GM19023 (cell line): ENCODE measurements at regions not wholly inside any gene's neighbourhood (a gene's known extent, or its start where the extent isn't known, plus 50 kb on each side); places are given as distances from the start of the nearest gene placed in this dataset.
"Not testable (repeated sequence)": the region's sequence is repeated elsewhere in the genome, so short reads cannot be mapped to it uniquely, and the experiment has no call there.

Experiments used
- ATAC-seq: cut with Tn5 transposase; IDR thresholded peaks from one replicate; pipeline ENCODE4 v1.9.1; 2021; ENCODE audit warnings: mild to moderate bottlenecking, moderate library complexity; ENCODE audit not compliant: unreplicated experiment

- no peak for ATAC-seq
Observed at GRCh38 chr2:39998617-39999016, 219.6 kb upstream of the THUMPD2 start.

DNA sequence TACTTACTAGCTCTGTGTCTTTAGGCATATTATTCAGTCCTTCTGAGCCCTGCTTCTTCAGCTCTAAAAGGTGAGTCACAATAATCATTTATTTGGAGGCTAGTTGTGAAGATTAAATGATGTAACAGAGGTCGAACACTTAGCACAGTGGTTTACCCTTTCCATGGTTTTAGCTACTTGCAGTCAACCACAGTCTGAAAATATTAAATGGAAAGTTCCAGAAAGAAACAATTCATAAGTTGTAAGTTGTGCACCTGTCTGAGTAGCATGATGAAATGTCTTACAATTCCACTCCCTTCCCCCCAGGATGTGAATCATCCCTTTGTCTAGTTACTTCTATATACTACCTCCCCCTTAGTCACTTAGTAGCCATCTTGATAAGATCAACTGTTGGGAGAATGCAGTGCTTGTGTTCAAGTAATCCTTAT lies 217.6 kb upstream of the THUMPD2 start:
- no peak for ATAC-seq

GRCh38 chr2:39995005-39995737 lies 216.1 kb upstream of the THUMPD2 start:
- no peak for ATAC-seq

DNA sequence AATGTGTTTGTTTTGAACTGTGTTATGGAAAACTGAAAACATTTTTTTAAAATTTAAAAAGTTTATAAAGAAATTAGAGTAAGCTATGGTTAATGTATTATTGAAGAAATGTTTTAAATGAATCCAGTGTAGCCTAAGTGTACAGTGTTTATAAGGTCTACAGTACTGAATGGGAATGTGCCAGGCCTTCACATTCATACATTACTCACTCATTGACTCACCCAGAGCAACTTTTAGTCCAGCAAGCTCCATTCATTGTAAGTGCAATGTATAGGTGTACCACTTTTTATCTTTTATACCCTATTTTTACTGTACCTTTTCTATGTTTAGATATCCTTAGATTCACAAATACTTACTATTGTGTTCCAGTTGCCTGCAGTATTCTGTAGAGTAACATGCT lies 215.1 kb upstream of the THUMPD2 start:
- no peak for ATAC-seq

DNA sequence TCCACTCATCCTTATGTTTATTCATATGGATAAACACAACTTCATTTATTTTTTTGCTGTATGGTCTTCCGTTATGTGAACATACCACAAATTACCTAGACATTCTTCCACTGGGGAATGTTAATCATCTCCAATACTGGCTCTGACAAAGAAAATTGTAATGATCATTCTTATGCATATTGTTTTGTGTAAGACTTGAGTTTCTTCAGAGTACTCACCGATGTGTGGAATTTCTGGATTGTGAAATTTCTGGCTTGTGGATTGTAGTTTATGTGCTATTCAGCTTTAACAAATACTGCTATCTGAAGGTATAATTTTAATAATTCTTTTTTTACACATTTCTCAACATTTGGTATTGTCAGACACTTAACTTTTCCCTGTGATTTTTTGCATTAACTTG lies 212.2 kb upstream of the THUMPD2 start:
- ATAC-seq, result no peak

GRCh38 chr2:39990335-39990900 lies 211.4 kb upstream of the THUMPD2 start:
- ATAC-seq, result no peak

DNA sequence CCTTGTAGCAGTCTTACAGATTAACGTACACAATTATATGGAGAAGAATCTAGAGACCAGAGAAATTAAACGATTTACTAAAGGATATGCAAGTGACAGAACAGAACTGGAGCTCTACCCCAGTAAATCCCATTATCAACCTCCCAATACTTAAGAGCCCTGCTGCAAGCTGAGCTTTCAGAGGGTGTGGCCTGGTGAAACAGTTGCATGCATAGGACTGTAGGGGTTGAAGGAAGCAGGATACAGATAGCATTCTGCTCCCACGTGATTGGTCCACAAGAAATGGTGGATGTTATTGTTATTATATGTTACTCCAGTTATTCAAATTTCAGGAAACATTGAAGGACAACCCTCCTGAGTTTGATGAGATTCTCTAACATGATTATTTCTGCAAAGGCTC lies 210.8 kb upstream of the THUMPD2 start:
- no peak for ATAC-seq

GRCh38 chr2:39981883-39982311 lies 202.8 kb upstream of the THUMPD2 start:
- ATAC-seq, result no peak

- no peak for ATAC-seq
Observed at GRCh38 chr2:39975476-39976020, 196.5 kb upstream of the THUMPD2 start.

- ATAC-seq, result no peak
Observed at GRCh38 chr2:39968037-39968436, 189.0 kb upstream of the THUMPD2 start.

GRCh38 chr2:39960681-39961080 lies 181.6 kb upstream of the THUMPD2 start:
- ATAC-seq, result not testable (repeated sequence)

GRCh38 chr2:39954346-39954745 lies 175.3 kb upstream of the THUMPD2 start:
- no peak for ATAC-seq

DNA sequence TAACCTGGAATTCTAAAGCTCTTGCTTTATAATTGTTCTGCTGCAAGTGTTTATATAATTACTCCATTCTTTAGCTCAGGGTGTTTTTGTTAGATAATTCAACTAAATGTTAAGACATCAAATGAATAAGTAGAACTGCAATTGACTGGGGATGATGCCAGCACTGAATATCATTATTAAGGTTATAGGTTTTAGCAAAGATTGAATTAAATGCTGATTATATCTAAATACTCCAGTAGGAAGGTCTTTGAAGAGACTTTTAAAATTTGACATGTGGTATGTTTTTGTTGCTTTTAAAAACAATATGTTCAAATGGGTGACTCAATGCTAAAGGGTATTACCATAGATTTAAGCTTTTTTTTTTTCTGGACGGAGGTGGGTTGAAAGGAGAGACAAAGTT lies 170.1 kb upstream of the THUMPD2 start:
- no peak for ATAC-seq

GRCh38 chr2:39948016-39948719 lies 169.1 kb upstream of the THUMPD2 start:
- no peak for ATAC-seq

DNA sequence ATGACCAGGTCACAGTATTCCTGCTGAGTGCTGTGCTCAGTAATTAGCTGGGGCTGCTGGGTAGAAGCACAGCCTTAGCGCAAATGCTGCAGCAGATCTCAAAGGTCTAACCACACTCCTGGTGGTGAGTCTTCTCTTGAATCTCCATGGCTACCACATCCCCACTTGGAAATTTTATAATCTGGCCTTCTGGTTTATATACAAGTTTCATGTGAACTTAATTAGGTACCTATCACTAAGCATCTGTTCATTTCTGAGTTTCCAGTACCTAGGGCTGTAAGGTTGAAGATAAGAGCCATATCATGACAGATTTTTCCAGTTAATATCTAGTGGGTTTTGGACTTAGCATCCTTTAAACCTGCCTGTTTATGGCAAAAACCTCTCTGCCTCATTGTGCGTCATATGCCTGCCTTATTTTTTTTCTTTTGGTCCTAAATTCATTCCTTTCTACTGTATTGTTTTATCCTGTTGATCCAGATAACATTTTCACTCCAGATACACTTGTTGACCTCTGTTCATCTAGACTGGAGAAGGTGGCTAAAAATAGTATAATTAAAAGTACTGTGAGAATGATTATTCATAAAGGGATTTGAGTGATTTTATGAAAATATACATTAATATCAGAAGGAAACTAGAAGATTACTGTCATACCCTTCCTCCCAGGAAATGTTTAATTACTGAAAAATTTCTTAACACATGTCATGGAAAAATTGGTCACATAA lies 168.4 kb upstream of the THUMPD2 start:
- ATAC-seq, result no peak

GRCh38 chr2:39942950-39943349 lies 163.9 kb upstream of the THUMPD2 start:
- ATAC-seq, result no peak

DNA sequence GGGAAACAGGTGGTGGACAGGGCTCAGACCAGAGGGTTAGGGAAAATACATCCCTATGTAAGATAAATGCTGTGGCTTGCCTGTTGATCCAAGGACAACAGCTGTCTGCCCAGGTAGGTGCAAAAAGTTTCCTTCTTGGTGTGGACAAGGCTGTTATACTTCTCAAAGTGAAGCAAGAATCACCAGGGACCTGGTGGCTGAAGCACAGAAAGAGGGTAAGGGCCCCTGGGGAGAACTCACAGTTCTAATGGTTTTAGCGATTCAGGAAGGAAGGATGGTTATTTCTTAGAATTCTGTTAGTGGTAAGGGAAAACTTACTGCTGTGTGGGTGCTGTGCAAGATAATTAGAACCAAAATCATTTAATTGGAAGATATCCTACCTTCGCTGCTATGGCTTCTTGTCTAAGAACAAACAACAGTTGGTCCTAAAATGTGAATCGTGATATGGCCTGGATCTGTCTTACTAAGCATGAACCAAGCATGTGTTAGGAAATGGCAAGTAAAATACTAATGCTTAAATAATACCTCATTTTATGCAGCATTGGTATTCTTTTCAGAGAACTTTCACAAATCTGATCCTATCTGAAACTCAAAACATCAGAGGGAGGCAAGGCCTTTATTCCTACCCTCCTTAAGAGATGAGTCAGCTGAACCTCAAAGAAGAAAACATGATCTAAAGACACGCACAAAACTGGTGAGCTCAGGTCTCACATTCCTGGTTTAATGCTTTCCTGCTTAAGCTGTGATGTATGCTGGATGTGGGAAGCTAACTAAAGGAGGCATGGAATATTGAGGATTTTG lies 159.2 kb upstream of the THUMPD2 start:
- ATAC-seq, result no peak

- no peak for ATAC-seq
Observed at GRCh38 chr2:39937621-39938020, 158.6 kb upstream of the THUMPD2 start.

GRCh38 chr2:39934851-39935250 lies 155.8 kb upstream of the THUMPD2 start:
- no peak for ATAC-seq

DNA sequence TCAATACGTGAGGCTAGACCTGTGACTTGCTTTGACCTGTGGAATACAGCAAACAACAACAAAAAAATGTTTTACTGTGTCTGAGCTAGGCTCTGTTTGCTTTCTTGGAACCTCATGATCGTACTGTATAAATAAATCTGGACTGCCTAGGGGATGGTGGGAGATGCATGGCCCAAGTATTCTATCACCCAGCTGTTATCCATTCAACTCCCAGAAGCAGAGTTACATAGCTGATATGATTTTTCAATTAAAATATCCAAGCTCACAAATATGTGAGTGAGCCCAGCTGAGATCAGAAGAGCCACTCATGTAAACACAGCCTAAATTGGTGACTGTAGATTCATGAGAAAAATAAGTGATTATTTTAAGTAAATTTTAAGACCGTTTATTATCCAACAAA lies 154.1 kb upstream of the THUMPD2 start:
- ATAC-seq, result no peak
